GM21528 (cell line): ENCODE measurements at regions not wholly inside any gene's neighbourhood (a gene's known extent, or its start where the extent isn't known, plus 50 kb on each side); places are given as distances from the start of the nearest gene placed in this dataset.
A peak's percentile ranks its signal among the peaks of the same experiment; 100 is the strongest.
"Not testable (repeated sequence)": the region's sequence is repeated elsewhere in the genome, so short reads cannot be mapped to it uniquely, and the experiment has no call there.

Source experiments
- ATAC-seq: cut with Tn5 transposase; IDR thresholded peaks from one replicate; pipeline ENCODE4 v1.9.1; 2021; ENCODE audit warnings: mild to moderate bottlenecking, moderate library complexity; ENCODE audit not compliant: unreplicated experiment, low FRiP score

DNA sequence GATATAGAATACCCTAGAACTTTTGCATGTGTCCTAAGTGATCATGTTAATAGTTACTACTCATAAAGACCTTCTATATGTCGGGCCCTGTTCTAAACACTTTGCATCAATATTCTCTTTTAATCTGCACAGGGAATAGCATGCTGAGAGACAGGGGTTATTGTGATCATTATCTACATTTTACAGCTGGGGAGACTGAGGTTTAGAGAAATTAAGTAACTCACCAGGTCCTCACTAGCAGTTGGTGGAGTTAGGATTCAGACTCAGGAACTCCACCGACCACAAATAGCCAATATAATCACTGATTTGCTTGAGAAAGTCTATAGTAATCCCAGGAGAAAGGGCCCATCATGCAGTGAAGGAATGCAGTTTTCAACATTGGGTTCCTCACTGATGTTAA is 111.2 kb upstream of the ADO start:
- ATAC-seq: no peak

DNA sequence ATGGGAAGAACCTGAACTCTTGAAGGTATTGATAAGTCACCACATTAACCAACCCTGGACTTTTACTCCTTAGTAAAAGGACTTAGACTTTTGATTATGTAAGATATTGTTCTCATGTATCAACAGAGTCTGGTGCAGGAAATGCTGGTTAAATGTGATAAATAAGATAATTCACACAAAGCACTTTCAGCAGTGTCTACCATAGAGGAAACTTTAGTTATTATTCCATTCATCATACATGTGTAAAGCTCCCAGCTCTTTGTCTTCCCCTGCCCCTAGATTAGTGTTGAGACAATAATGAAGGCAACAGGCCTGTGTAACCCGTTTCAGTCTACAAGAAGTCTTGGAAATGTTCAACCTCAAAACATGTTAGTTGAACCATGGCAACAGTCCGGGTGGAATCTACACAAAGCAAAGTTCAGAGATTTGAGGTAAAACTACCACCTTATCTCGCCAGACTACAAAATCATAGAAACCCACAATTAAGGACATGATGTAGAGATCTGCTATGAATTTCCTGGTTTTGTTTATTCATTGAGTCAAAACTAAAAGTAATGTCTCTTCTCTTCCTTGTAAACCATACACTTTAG is 109.9 kb upstream of the ADO start:
- no peak for ATAC-seq

DNA sequence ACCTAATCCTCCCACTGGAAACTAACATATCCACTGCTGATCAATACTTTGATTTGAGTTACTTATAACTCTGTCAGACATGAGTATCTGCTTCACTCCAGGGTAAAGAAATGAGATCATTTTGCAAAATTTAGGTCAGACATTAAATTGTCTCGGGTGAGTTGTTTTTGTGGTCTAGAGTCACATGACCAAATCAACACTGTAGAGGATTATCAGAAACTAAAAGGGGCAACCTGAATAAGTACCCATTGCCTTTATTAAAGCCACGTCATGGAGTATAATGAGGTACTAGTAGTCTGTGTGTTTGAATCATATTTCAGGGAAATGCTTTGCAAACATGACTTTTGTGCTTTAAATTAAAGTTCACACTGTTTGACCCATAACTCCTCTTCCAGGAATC is 107.7 kb upstream of the ADO start:
- ATAC-seq: no peak

DNA sequence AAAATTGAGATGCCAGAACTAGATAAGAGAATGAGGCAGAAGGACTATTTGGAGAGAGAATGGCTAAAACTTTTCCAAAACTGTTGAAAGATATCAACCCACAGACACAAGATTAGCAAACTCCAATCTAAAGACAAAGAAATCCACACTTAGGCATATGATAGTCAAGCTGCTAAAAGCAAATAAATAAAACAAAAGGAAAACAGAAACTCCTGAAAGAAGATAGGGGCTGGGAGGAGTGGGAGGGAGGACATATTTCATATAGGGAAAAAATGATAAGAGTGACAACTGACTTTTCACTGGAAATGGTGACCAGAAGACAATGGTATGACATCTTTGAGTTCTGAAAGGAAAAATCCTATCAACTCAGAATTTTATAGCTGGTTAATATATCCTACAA is 105.4 kb upstream of the ADO start:
- ATAC-seq: no peak

DNA sequence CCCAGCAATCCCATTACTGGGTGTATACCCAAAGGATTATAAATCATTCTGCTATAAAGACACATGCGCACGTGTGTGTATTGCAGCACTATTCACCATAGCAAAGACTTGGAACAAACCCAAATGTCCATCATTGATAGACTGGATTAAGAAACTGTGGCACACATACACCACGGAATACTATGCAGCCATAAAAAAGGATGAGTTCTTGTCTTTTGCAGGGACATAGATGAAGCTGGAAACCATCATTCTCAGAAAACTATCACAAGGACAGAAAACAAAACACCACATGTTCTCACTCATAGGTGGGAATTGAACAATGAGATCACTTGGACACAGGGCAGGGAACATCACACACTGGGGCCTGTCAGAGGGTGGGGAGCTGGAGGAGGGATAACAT is 100.4 kb upstream of the ADO start:
- not testable (repeated sequence) for ATAC-seq

DNA sequence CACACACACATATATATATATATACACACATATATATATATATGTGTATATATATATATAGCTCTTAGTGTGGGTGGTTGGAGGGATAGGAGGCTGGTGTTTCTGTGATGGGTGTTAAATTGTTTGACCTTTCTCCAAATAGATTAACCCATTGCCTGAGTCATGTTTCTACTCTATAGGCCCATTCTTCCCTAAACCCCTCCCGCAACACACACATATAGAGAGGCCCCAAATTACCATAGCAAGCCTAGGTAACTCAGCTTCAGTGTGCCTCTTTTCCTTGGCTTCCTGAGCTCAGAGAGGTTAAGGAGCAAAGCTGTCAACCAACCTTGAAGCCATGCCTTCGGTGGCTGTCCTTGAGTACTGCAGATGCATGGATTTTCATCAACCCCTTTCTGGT is 98.7 kb upstream of the ADO start:
- no peak for ATAC-seq

DNA sequence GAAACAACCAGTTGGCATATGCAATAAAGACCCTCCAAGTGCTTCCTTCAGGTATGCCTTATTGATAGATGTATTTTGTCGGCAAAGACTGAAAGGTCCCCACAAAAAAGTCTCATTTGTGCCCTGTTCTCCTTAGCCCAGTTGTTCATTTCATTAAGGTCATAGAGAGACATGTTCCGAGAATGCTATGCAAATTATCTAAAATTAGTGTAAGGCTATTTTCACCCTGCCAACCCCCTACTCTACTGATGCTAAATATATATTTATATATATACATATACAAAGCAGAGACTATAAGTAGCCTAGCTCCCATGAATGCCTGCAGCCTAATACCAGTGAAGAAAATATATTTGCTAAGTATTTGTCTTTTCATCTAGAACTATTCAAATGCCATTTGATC is 96.7 kb upstream of the ADO start:
- ATAC-seq: peak; percentile 82

DNA sequence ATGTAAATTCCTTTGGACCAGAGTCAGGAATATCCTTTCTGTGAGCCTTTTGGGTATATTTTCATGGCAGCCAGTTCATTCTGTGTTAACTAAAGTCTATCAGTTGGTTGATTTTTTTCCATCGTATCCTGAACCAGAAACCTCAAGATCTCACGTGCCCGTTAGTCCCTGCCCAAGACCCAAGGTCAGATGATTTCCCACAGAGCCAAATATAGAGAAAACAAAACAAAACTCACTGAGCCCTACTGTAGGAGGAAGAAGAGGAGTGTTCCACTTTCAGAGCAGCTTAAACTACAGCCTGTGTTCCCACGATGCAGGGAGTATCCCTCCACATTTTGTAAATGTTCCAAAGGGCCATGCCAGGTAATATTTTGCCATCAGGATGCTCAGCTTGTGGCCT is 96.0 kb upstream of the ADO start:
- peak; percentile 59 for ATAC-seq

DNA sequence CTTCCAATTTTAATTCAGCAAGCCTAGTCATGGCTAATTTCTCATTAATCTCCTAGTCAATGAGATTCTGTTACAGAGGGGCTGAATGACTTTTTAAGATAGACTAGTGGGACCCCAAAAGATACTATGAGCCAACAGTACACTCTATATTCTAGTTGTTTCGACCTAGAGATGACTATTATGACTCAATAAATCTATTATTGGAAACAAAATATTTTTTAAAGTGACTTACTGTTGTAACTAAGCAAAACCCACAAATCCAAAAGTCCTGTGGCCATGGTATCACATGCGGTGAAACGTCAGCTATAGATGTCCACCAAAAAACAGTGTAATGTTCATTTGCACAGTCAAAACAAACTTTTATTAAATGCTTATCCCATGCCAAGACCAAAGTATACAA is 95.3 kb upstream of the ADO start:
- no peak for ATAC-seq

DNA sequence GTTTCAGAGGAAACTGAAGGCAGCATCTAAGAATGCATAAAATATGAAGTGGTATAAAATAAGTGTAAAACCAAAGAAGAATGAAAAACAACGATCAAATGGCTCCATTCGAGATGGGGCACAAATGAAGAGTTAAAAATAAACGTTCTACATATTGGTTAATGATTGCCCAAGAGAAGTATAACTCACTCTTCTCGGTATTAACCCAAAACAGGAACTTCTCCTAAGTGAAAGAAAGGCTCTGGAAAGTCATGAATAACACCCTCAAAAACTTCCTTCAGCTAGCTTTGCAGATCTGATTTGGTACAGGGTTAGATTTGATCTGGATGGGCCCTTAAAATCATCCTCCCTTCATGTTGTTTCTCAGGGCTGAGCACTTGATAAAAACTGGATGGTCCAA is 94.3 kb upstream of the ADO start:
- no peak for ATAC-seq

DNA sequence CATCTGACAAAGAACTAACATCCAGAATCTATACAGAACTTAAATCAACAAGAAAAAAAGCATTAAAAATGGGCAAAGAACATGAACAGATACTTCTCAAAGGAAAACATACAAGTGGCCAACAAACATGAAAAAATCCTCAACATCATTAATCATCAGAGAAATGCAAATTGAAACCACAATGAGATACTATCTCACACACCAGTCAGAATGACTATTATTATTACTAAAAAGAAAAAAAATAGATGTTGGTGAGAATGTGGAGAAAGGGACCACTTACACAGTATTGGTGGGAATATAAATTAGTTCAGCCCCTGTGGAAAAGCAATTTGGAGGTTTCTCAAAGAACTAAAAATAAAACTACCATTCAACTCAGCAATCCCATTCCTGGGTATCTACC is 89.1 kb upstream of the ADO start:
- ATAC-seq: no peak

DNA sequence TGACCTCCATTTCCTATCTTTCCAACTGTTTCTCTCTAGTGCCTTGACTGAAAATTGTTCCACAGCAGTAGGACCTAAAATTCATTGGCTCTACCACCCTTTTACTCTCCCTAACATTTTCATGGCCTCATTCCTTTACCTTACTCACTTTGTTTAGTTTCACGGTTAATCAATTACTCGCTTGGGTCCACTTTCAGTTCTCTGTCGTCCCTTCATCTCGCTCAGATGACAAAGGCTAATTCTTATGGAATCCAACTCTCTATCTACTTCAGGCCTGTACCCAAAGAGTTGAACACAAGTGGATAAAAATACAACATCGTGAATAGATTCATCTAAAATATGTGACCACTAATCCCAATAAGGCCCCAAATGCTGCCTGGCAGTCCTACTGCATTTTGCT is 85.9 kb upstream of the ADO start:
- ATAC-seq: no peak

DNA sequence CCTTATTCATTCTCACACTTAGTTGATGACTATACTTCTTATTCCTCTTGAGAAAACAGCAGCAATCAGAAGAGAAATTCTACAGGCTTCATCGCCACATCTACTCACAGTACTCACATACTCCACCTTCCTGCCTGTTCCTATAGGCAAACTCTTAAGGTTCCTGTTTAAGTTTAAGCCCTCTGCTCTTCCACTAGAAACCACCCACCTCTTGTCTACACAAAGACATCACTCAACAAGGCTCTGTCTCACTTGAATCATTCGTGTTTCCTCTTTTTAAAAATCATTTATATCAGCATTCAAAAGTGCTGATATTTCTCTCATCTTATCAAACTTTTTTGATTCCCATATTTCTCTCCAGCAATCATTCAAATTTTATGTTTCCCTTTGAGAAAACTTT is 85.5 kb upstream of the ADO start:
- ATAC-seq: no peak

DNA sequence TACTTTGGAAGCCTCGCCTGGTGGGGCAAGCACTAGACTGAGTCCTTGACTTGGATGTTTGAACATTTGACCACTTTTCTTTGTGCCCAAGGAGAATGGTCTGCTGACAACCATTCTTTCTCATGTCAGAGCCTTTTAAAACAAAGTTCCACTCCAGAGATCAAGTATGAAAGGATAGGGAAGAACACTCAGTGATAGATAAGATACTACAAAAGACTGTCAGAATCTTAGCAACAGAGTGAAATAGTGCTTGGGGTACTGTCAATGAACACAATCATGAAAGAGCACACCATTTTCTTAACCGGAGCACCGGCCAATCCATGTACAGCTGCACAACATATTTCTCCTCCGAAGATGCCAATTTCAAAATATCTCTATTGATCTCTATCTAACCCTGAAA is 82.8 kb upstream of the ADO start:
- no peak for ATAC-seq

DNA sequence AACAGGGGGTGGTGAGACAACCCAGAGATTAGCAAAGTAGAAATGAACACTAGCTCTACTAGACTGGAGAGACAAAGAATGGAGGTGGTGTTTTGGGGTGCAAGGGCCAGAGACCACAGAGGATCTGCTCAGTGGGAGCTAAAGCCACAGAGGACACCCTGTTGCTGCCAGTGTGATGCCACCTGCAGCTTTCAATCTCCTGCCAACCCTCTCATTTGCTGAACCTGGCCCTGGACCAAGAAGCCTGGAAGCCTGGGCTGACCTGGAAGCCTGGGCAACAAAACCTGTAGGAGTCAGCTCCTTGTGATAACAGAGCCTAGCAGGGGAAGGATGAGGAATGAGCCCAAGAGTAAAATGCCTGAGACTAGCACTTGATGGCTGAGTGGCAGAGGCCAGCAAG is 81.1 kb upstream of the ADO start:
- no peak for ATAC-seq

DNA sequence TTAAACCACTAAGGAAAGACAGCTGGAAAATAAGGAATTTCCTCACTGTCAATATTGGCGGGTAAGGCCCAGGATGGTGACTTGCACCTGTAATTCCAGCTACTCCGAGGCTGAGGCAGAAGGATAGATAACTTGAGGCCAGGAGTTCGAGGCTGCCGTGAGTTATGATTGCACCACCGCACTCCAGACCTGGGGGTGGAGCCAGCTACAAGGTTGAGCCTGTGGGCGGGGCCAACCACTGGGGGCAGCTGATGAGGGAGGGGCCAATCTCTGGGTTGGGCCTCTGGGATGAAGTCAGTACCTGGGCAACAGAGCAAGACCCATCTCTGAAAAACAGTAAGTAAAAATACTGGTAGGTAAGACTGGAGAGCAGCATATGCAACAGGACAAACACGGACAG is 80.1 kb upstream of the ADO start:
- ATAC-seq: no peak

DNA sequence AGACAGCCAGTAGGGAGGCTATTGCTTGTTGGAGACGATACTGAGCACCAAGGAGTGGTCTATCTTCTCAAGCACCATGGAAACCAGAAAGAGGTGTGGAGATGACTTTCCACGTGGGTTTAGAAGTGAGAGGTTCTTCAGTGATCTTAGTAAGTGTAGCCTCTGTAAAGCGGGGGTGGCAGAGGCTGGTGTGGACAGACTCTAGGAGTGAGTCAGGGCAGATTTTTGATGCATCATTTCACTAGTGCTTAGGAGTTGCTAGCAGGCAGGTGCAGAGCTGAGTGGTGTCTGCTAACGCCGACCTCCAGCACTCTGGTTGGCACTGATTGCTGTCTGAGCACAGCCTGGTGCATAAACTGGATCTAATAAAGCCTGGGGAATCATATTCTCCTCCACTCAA is 78.4 kb upstream of the ADO start:
- ATAC-seq: peak; percentile 84

DNA sequence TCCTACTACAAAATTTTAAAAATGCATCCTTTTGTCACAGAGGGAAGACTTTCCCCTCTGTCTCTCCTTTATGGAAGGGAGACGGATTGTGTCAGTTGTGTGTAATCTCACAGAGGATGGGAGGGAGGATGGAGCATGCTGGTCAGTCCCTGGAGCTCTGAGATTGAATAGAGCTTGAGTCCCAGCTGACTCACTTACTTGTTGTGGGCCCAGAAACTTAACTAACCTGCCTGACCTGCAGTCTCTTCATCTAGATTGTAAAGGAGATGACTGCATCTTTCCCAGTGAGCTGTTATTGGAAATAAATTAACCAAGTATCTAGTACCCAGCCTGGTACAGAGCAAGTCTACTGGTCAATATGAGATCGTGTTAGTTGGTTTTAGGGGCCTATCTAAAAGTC is 77.9 kb upstream of the ADO start:
- ATAC-seq: no peak

DNA sequence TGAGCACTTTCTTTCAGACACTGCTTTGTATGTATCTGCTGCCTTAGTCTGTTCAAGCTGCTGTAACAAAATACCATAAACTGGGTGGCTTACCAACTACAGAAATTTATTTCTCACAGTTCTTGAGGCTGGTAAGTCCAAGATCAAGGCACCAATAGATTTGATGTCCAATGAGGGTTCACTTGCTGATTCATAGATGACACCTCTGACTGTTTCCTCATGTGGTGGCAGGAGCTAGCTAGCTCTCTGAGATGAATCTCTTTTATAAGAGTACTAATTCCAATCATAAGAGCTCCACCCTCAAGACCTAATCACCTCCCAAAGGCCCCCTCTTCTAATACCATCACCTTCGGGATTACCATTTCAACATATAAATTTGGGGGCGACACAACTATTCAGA is 76.6 kb upstream of the ADO start:
- ATAC-seq: no peak

DNA sequence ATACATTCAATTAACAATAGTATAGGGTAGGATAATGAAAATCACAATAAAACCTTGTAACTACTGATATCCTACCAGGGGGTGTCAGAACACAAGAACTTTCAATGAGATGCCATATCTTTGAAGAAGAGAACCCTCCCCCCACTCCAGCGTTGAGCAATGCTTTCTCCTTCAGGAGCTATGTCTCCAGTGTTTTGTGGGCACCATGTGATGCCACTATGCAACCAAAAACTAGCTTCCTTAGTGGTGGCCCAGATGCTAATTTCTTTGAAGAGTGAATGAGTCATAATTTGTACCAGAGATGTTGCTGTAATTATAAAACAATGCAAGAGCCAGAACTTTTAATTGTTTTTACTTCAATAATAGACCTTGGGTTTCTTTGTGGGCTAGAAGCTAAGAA is 76.0 kb upstream of the ADO start:
- no peak for ATAC-seq

DNA sequence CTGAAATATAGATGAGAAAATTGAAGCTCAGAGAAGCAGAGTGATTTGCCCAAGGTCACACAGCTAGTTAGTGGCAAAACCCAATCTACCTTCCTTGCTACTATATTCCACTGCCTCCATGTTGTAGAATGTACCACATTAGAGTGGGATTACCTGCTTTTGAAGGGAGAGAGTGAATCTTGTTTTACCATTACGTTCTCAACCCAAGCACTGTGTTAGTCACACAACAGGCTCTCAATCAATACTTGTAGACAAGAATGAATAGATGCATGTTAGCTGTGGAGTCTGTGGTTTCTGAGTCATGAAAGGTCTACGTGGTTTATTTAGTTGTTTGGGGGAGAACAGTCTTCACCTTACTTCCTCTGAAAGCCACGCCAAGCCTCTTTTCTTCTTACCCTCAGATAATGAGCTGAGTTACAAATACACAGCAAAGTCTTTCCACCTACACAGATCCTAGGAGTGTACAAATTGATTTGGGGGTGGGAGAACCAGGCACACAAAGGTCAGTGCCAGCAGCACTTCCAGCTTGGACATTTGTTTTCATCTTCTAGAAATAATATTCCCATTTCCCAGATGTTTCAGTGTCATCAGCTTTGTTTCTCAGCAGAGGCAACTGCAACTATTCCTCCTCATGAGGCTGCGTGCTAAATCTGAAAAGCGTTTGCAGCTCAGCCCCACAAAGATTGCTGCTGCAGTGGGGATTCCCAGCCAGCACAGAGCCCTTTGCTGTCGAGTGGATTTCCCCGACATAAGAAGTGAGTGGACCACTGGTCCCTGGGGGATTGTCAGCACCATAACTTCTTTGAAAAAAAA is 71.5 kb upstream of the ADO start:
- ATAC-seq: peak; percentile 86

DNA sequence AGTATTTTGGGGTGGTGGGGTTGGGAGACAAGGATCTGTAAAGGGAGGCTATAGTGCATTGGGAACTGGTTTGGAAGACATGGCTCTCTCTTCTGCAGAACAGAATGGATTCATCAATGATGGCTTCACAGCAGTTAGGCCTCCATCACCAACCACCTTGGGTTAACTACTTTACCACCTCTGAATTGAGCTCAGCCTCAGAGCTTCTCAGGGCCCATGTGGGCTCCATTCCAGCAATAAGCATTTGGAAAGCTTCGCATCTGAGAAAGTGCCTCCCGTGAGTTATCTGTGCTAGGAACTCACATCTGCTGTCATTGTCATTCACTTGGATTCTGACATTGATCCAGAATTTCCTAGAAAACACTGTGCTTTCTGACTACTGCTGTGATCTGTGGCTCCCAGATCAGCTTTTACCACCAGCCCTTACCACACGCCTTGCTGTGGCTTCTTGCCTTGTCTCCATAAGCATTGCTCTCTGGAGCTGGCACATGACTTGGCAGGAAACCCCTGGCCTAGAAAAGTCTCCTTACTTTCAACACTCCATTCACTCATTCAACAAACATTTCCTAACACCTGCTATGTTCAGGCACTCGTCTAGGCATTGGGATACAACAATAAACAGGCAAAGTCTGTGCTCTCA is 70.7 kb upstream of the ADO start:
- ATAC-seq: peak; percentile 10
